ENCODE measurements at regions not wholly inside any gene's neighbourhood (a gene's known extent, or its start where the extent isn't known, plus 50 kb on each side); places are given as distances from the start of the nearest gene placed in this dataset.
A peak's percentile ranks its signal among the peaks of the same experiment; 100 is the strongest.

DNA sequence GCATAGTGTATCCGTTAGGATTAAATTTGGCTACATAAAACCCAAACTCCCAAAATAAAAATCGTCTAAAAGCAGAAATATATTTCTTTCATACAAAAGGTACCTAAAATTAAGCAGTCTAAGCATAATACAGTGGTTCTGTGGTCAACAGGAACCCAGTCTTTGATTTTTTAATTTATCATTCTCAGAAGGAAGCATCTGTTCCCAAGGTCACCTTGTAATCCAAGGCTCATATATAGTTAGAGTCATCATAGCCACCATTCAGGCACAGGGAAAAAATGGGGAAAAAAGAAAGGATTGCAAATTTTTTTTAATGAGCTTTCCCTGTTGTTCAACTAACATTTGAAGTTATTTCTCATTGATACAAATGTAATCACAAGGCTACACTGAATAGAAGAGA, 983.2 kb downstream of the PLOD2 start:
- no peaks in the 10 kb centered on the region for H3K36me3 ChIP-seq (ENCODE audit: insufficient read depth)
- H3K4me1 ChIP-seq (ENCODE audit: insufficient read depth): peaks cover 15% of the 10 kb centered on the region; the same call in 1 of the 2 replicates
- no peak for ATAC-seq
- Mint-ChIP-seq H3K36me3 (ENCODE audit: low read depth) (no peaks in the 10 kb centered on the region), H3K9me3 (no peaks in the 10 kb centered on the region; the same call in 2 of the 3 replicates), H3K4me3 (no peak overlapping the region), H3K27me3 (ENCODE audit: insufficient read depth, low read depth, poor library complexity) (no peaks in the 10 kb centered on the region), H3K4me1 (peaks cover 12% of the 10 kb centered on the region; the same call in 2 of the 3 replicates), H3K27ac (no peak overlapping the region)
- H3K27ac ChIP-seq (ENCODE audit: low read depth): no peak overlapping the region
- TF ChIP-seq NANOG (IDR thresholded peaks at IDR 0.05; ENCODE audit: borderline replicate concordance) (no peak), EZH2 (IDR thresholded peaks at IDR 0.05; ENCODE audit: low read depth, unreplicated experiment) (no peak), EZH2phosphoT487 (IDR thresholded peaks at IDR 0.05; ENCODE audit: unreplicated experiment) (no peak)
- H4K20me1 ChIP-seq (replicated peaks; ENCODE audit: insufficient read depth): no peaks in the 10 kb centered on the region
- no peaks in the 10 kb centered on the region for H3F3A ChIP-seq (replicated peaks; ENCODE audit: low read depth)
- H3K27me3 ChIP-seq (ENCODE audit: insufficient read depth): no peaks in the 10 kb centered on the region
- no peaks in the 10 kb centered on the region for H3K9me2 ChIP-seq (ENCODE audit: insufficient read depth)
- DNase-seq (ENCODE audit: low spot score): no peak
- no peak overlapping the region for H3K4me3 ChIP-seq
- H2AFZ ChIP-seq: no peak overlapping the region
- H3K4me2 ChIP-seq: no peak overlapping the region
- no peaks in the 10 kb centered on the region for H3K79me2 ChIP-seq (replicated peaks; ENCODE audit: insufficient read depth)

DNA sequence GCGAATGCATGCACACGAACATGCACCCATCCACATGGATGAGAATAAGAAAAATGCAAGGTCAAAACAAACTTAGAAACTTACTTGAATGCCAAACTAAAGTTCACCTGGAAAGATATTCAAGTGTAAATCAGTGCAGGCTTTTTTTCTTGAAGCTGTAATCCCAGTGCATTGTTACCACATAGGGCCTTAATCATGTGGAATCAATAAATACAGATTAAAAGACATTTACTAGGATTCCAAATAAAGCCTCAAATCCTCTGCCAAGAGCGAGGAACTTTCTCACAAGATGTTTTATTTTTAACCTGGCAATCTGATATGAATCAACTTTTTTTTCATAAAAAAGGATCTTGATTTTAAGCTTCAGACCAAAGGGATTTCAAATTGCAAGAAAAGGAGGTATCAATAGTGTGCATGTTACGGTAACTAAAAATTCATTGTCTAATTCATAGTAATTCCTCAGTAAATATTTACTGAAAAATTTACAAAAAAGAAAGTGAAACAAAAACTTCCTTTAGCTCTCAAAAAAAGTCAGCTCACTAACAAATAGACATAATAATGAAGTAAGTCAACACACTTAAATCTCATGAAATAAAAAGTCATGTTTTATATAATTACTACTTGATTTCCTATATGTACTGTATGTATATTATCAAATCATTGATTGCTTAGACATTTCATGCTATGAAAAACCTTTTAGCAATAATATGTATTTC, 978.6 kb downstream of the PLOD2 start:
- Histone ChIP-seq H3K36me3 (ENCODE audit: insufficient read depth) (no peaks in the 10 kb centered on the region), H3K4me3 (no peak overlapping the region), H4K20me1 (replicated peaks; ENCODE audit: insufficient read depth) (no peaks in the 10 kb centered on the region), H3F3A (replicated peaks; ENCODE audit: low read depth) (no peaks in the 10 kb centered on the region), H3K27ac (ENCODE audit: low read depth) (no peak overlapping the region), H3K9me2 (ENCODE audit: insufficient read depth) (no peaks in the 10 kb centered on the region), H3K4me2 (0 out of 2 replicates have a peak overlapping the region, but pooled peaks have one; percentile 8), H3K79me2 (replicated peaks; ENCODE audit: insufficient read depth) (no peaks in the 10 kb centered on the region), H2AFZ (no peak overlapping the region), H3K4me1 (ENCODE audit: insufficient read depth) (peaks cover 15% of the 10 kb centered on the region; the same call in 1 of the 2 replicates), H3K27me3 (ENCODE audit: insufficient read depth) (no peaks in the 10 kb centered on the region)
- Mint-ChIP-seq H3K4me3 (no peak overlapping the region), H3K27me3 (ENCODE audit: insufficient read depth, low read depth, poor library complexity) (no peaks in the 10 kb centered on the region), H3K9me3 (no peaks in the 10 kb centered on the region), H3K4me1 (peaks cover 12% of the 10 kb centered on the region; the same call in 2 of the 3 replicates), H3K36me3 (ENCODE audit: low read depth) (no peaks in the 10 kb centered on the region), H3K27ac (no peak overlapping the region)
- ATAC-seq (no peak), DNase-seq (ENCODE audit: low spot score) (no peak)
- no peak for TF ChIP-seq ZNF331 (CRISPR knock-in tag; IDR thresholded peaks at IDR 0.05; ENCODE audit: low read depth)
- TF ChIP-seq, protein P1, sequence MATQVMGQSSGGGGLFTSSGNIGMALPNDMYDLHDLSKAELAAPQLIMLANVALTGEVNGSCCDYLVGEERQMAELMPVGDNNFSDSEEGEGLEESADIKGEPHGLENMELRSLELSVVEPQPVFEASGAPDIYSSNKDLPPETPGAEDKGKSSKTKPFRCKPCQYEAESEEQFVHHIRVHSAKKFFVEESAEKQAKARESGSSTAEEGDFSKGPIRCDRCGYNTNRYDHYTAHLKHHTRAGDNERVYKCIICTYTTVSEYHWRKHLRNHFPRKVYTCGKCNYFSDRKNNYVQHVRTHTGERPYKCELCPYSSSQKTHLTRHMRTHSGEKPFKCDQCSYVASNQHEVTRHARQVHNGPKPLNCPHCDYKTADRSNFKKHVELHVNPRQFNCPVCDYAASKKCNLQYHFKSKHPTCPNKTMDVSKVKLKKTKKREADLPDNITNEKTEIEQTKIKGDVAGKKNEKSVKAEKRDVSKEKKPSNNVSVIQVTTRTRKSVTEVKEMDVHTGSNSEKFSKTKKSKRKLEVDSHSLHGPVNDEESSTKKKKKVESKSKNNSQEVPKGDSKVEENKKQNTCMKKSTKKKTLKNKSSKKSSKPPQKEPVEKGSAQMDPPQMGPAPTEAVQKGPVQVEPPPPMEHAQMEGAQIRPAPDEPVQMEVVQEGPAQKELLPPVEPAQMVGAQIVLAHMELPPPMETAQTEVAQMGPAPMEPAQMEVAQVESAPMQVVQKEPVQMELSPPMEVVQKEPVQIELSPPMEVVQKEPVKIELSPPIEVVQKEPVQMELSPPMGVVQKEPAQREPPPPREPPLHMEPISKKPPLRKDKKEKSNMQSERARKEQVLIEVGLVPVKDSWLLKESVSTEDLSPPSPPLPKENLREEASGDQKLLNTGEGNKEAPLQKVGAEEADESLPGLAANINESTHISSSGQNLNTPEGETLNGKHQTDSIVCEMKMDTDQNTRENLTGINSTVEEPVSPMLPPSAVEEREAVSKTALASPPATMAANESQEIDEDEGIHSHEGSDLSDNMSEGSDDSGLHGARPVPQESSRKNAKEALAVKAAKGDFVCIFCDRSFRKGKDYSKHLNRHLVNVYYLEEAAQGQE (IDR thresholded peaks at IDR 0.05; ENCODE audit: unreplicated experiment): no peak
- TF ChIP-seq JUNB (IDR thresholded peaks at IDR 0.05; ENCODE audit: unreplicated experiment): no peak
- TF ChIP-seq ZNF114 (CRISPR knock-in tag; IDR thresholded peaks at IDR 0.05): no peak
- no peak for TF ChIP-seq NANOG (IDR thresholded peaks at IDR 0.05; ENCODE audit: borderline replicate concordance)
- TF ChIP-seq, protein P2, sequence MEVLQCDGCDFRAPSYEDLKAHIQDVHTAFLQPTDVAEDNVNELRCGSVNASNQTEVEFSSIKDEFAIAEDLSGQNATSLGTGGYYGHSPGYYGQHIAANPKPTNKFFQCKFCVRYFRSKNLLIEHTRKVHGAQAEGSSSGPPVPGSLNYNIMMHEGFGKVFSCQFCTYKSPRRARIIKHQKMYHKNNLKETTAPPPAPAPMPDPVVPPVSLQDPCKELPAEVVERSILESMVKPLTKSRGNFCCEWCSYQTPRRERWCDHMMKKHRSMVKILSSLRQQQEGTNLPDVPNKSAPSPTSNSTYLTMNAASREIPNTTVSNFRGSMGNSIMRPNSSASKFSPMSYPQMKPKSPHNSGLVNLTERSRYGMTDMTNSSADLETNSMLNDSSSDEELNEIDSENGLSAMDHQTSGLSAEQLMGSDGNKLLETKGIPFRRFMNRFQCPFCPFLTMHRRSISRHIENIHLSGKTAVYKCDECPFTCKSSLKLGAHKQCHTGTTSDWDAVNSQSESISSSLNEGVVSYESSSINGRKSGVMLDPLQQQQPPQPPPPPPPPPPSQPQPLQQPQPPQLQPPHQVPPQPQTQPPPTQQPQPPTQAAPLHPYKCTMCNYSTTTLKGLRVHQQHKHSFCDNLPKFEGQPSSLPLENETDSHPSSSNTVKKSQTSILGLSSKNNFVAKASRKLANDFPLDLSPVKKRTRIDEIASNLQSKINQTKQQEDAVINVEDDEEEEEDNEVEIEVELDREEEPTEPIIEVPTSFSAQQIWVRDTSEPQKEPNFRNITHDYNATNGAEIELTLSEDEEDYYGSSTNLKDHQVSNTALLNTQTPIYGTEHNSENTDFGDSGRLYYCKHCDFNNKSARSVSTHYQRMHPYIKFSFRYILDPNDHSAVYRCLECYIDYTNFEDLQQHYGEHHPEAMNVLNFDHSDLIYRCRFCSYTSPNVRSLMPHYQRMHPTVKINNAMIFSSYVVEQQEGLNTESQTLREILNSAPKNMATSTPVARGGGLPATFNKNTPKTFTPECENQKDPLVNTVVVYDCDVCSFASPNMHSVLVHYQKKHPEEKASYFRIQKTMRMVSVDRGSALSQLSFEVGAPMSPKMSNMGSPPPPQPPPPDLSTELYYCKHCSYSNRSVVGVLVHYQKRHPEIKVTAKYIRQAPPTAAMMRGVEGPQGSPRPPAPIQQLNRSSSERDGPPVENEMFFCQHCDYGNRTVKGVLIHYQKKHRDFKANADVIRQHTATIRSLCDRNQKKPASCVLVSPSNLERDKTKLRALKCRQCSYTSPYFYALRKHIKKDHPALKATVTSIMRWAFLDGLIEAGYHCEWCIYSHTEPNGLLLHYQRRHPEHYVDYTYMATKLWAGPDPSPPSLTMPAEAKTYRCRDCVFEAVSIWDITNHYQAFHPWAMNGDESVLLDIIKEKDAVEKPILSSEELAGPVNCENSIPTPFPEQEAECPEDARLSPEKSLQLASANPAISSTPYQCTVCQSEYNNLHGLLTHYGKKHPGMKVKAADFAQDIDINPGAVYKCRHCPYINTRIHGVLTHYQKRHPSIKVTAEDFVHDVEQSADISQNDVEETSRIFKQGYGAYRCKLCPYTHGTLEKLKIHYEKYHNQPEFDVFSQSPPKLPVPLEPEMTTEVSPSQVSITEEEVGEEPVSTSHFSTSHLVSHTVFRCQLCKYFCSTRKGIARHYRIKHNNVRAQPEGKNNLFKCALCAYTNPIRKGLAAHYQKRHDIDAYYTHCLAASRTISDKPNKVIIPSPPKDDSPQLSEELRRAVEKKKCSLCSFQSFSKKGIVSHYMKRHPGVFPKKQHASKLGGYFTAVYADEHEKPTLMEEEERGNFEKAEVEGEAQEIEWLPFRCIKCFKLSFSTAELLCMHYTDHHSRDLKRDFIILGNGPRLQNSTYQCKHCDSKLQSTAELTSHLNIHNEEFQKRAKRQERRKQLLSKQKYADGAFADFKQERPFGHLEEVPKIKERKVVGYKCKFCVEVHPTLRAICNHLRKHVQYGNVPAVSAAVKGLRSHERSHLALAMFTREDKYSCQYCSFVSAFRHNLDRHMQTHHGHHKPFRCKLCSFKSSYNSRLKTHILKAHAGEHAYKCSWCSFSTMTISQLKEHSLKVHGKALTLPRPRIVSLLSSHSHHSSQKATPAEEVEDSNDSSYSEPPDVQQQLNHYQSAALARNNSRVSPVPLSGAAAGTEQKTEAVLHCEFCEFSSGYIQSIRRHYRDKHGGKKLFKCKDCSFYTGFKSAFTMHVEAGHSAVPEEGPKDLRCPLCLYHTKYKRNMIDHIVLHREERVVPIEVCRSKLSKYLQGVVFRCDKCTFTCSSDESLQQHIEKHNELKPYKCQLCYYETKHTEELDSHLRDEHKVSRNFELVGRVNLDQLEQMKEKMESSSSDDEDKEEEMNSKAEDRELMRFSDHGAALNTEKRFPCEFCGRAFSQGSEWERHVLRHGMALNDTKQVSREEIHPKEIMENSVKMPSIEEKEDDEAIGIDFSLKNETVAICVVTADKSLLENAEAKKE (CRISPR knock-in tag; IDR thresholded peaks at IDR 0.05): no peak
- TF ChIP-seq CREB1 (CRISPR knock-in tag; IDR thresholded peaks at IDR 0.05; ENCODE audit: low read depth): no peak
- no peak for TF ChIP-seq EZH2phosphoT487 (IDR thresholded peaks at IDR 0.05; ENCODE audit: unreplicated experiment)
